DOHH2 (cell line): ENCODE measurements at regions not wholly inside any gene's neighbourhood (a gene's known extent, or its start where the extent isn't known, plus 50 kb on each side); places are given as distances from the start of the nearest gene placed in this dataset.

ENCODE experiments used
- H3F3A ChIP-seq: fragments of 200-600 bp; sonication (generic), shearing (Covaris generic); 2 replicates; pipeline ENCODE4 v1.6.0; 2016; ENCODE audit warnings: antibody characterized with exemption, mild to moderate bottlenecking; ENCODE audit not compliant: control insufficient read depth, insufficient read depth
- H3K27ac ChIP-seq: fragments of 200-600 bp; sonication (generic); 2 replicates; pipeline ENCODE4 v1.5.1; 2014; ENCODE audit warnings: low read depth, mild to moderate bottlenecking, low read length, moderate library complexity
- H3K27me3 ChIP-seq: fragments of 200-600 bp; sonication (generic); 2 replicates; pipeline ENCODE4 v1.6.1; 2014; ENCODE audit warnings: mild to moderate bottlenecking, low read length, mixed read lengths; ENCODE audit not compliant: control insufficient read depth
- H3K36me3 ChIP-seq: fragments of 200-600 bp; sonication (generic); 2 replicates; pipeline ENCODE4 v1.6.1; 2014; ENCODE audit warnings: mild to moderate bottlenecking, low read length, moderate library complexity, mixed read lengths; ENCODE audit not compliant: control insufficient read depth
- H3K4me1 ChIP-seq: fragments of 200-600 bp; sonication (generic); 2 replicates; pipeline ENCODE4 v1.6.1; 2014; ENCODE audit warnings: mild to moderate bottlenecking, low read length, mixed read lengths; ENCODE audit not compliant: control insufficient read depth
- H3K4me2 ChIP-seq: fragments of 200-600 bp; sonication (generic); 2 replicates; pipeline ENCODE4 v1.6.0; 2014; ENCODE audit warnings: mild to moderate bottlenecking, low read length, moderate library complexity
- H3K4me3 ChIP-seq: fragments of 200-600 bp; sonication (generic); 2 replicates; pipeline ENCODE4 v1.5.1; 2014; ENCODE audit warnings: mild to moderate bottlenecking, low read length, mixed read lengths
- H3K79me2 ChIP-seq: fragments of 200-600 bp; sonication (generic); 2 replicates; pipeline ENCODE4 v1.6.1; 2014; ENCODE audit warnings: mild to moderate bottlenecking, low read length, mixed read lengths; ENCODE audit not compliant: control insufficient read depth
- H3K9me2 ChIP-seq: fragments of 200-600 bp; sonication (generic); replicated peaks from 2 replicates; pipeline ENCODE4 v1.6.1; 2014; ENCODE audit warnings: mild to moderate bottlenecking, low read length, mixed read lengths; ENCODE audit not compliant: control insufficient read depth
- H3K9me3 ChIP-seq: fragments of 200-600 bp; sonication (generic); 2 replicates; pipeline ENCODE4 v1.6.1; 2014; ENCODE audit warnings: antibody characterized with exemption, low read length, mixed read lengths; ENCODE audit not compliant: control insufficient read depth, insufficient read depth
- H4K20me1 ChIP-seq: fragments of 200-600 bp; sonication (generic); 2 replicates; pipeline ENCODE4 v1.6.0; 2014; ENCODE audit warnings: low read depth, mild to moderate bottlenecking, antibody characterized with exemption, low read length, moderate library complexity; ENCODE audit not compliant: control insufficient read depth, insufficient read depth
- EZH2phosphoT487 ChIP-seq: fragments of 200-600 bp; sonication (generic); IDR thresholded peaks from 2 replicates; pipeline ENCODE4 v1.6.1; 2017; ENCODE audit warnings: borderline replicate concordance, mild to moderate bottlenecking, antibody characterized with exemption, low read length, moderate library complexity, mixed read lengths
- TF ChIP-seq, protein P1 (sequence below): fragments of 200-600 bp; sonication (generic); IDR thresholded peaks from one replicate; pipeline ENCODE4 v1.5.1; 2014; ENCODE audit warnings: antibody characterized with exemption, mild to moderate bottlenecking, low read depth, low read length; ENCODE audit not compliant: poor library complexity, severe bottlenecking

DNA sequence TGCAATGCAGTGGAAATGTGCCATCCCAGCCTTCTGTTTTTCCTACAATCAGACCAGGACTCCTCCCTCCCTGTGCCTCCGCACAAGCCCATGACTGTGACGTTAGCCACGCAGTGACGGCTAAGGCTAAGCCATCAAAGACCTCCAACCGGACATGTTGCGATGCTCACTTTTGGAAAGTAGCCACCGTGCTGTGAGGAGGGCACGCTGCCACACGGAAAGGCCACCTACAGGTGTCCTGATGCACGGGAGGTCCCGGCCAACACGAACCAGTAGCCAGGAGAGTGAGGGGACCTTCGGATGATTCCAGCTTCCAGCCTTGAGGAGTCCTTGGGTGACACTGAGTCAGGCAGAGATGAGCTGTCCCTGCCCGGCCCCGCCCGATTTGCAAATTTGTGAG is 53.9 kb downstream of the FOXL1 start:
- Histone ChIP-seq H3K36me3 (no peaks in the 10 kb centered on the region), H3F3A (no peaks in the 10 kb centered on the region), H3K4me3 (no peak overlapping the region), H3K4me1 (no peaks in the 10 kb centered on the region), H3K27me3 (no peaks in the 10 kb centered on the region), H3K9me3 (no peaks in the 10 kb centered on the region), H3K27ac (no peak overlapping the region), H3K79me2 (no peaks in the 10 kb centered on the region), H4K20me1 (no peaks in the 10 kb centered on the region), H3K4me2 (no peak overlapping the region), H3K9me2 (no peaks in the 10 kb centered on the region)
- no peak for TF ChIP-seq EZH2phosphoT487
- TF ChIP-seq, protein P1, sequence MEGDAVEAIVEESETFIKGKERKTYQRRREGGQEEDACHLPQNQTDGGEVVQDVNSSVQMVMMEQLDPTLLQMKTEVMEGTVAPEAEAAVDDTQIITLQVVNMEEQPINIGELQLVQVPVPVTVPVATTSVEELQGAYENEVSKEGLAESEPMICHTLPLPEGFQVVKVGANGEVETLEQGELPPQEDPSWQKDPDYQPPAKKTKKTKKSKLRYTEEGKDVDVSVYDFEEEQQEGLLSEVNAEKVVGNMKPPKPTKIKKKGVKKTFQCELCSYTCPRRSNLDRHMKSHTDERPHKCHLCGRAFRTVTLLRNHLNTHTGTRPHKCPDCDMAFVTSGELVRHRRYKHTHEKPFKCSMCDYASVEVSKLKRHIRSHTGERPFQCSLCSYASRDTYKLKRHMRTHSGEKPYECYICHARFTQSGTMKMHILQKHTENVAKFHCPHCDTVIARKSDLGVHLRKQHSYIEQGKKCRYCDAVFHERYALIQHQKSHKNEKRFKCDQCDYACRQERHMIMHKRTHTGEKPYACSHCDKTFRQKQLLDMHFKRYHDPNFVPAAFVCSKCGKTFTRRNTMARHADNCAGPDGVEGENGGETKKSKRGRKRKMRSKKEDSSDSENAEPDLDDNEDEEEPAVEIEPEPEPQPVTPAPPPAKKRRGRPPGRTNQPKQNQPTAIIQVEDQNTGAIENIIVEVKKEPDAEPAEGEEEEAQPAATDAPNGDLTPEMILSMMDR, result no peak

DNA sequence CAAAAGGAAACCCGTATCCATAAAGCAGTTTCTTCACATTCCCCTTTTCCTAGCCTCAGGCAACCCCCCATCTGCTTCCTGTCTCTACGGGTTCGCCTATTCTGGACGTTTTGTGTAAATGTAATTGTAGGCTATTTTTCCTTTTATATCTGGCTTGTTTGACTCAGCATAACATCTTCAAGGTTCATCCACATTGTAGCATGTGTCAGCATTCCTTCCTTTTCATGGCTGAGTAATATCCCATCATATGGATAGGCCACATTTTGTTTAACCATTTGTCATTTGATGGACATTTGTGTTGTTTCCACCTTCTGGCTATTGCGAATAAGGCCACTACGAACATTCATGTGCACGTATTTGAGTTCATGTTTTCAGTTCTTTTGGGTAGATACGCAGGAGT is 54.6 kb downstream of the FOXL1 start:
- no peaks in the 10 kb centered on the region for H3F3A ChIP-seq
- no peaks in the 10 kb centered on the region for H4K20me1 ChIP-seq
- H3K9me2 ChIP-seq, result no peaks in the 10 kb centered on the region
- no peaks in the 10 kb centered on the region for H3K27me3 ChIP-seq
- H3K9me3 ChIP-seq, result no peaks in the 10 kb centered on the region
- H3K36me3 ChIP-seq, result no peaks in the 10 kb centered on the region
- no peak for TF ChIP-seq EZH2phosphoT487
- TF ChIP-seq, protein P1, result no peak
- H3K27ac ChIP-seq, result no peak overlapping the region
- no peak overlapping the region for H3K4me2 ChIP-seq
- no peaks in the 10 kb centered on the region for H3K4me1 ChIP-seq
- H3K79me2 ChIP-seq, result no peaks in the 10 kb centered on the region
- H3K4me3 ChIP-seq, result no peak overlapping the region

DNA sequence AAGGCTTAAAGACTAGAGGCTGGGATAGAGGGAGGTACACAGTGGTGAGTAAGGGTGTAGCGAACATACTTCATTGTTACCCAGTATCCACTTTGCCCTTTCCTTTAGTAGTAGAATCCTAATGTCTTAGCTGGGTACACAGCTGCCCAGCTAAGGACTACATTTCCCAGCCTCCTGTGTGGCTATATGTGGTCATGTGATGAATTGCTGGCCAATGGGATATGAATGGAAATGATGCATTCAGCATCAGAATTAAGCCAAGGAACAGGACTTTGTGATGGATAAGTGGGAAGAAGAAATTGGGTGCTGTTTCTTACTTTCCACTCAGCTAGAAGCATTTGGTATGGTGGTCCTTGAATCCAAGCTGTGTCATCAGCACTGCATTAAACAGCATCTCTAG is 55.9 kb downstream of the FOXL1 start:
- H3K79me2 ChIP-seq, result no peaks in the 10 kb centered on the region
- H3K4me2 ChIP-seq, result no peak overlapping the region
- H4K20me1 ChIP-seq, result no peaks in the 10 kb centered on the region
- H3K4me3 ChIP-seq, result no peak overlapping the region
- no peak overlapping the region for H3K27ac ChIP-seq
- H3K9me3 ChIP-seq, result no peaks in the 10 kb centered on the region
- H3F3A ChIP-seq, result no peaks in the 10 kb centered on the region
- H3K36me3 ChIP-seq, result no peaks in the 10 kb centered on the region
- H3K4me1 ChIP-seq, result no peaks in the 10 kb centered on the region
- TF ChIP-seq EZH2phosphoT487, result no peak
- TF ChIP-seq, protein P1, result no peak
- H3K27me3 ChIP-seq, result no peaks in the 10 kb centered on the region
- no peaks in the 10 kb centered on the region for H3K9me2 ChIP-seq
